Prostate gland (tissue), 2 donors: ENCODE measurements at regions not wholly inside any gene's neighbourhood (a gene's known extent, or its start where the extent isn't known, plus 50 kb on each side); places are given as distances from the start of the nearest gene placed in this dataset.

ENCODE experiments used
- DNase-seq: peaks from one replicate; pipeline ENCODE4 v3.0.0-alpha.2; 2019; ENCODE audit warnings: low spot score
- H3K27ac ChIP-seq, 2 donors: fragments of 200-600 bp; sonication (generic); 2 replicates each; pipeline ENCODE4 v1.5.1; 2017 to 2019
- H3K27me3 ChIP-seq: fragments of 200-600 bp; sonication (generic); replicated peaks from 2 replicates; pipeline ENCODE4 v1.5.1; 2019; ENCODE audit not compliant: insufficient read depth
- H3K36me3 ChIP-seq, 2 donors: fragments of 200-600 bp; sonication (generic); 1 replicate in 1 of 2; 2 replicates in 1 of 2; pipeline versions ENCODE4 v1.5.1 to v1.8.1; 2017 to 2019
- H3K4me1 ChIP-seq: fragments of 200-600 bp; sonication (generic); replicated peaks from 2 replicates; pipeline ENCODE4 v1.5.1; 2019
- H3K4me3 ChIP-seq, 2 donors: fragments of 200-600 bp; sonication (generic); 2 replicates each; pipeline ENCODE4 v1.5.1; 2017 to 2019
- H3K9me3 ChIP-seq: fragments of 200-600 bp; sonication (generic); 2 replicates; pipeline ENCODE4 v1.5.1; 2017
- POLR2A ChIP-seq: fragments of 450-650 bp; IDR thresholded peaks from one replicate; pipeline ENCODE4 v1.6.1; 2016; ENCODE audit warnings: antibody characterized with exemption, mild to moderate bottlenecking
- POLR2AphosphoS5 ChIP-seq: sonication (generic); formaldehyde crosslinking; IDR thresholded peaks from one replicate; pipeline ENCODE4 v1.6.1; 2017; ENCODE audit warnings: antibody characterized with exemption
- WGBS: methylation state at CpG from one replicate; pipeline ENCODE4 v1.1.5; 2018; 5-methylcytosine and 5-hydroxymethylcytosine counted together
- intact Hi-C: fragments of 100-400 bp; cut with DNase I; formaldehyde crosslinking; loops from one replicate; pipeline ENCODE4 v1.14.2; 2022
- TF ChIP-seq, protein P1 (sequence below), 4 experiments: fragments of 200-600 bp in 2 of 4; fragments of 450-650 bp in 2 of 4; sonication (generic) in 2 of 4; IDR thresholded peaks; 1 replicate in 3 of 4; 2 replicates in 1 of 4; pipeline ENCODE4 v1.5.1; 2016 to 2019; ENCODE audit warnings: antibody characterized with exemption in 4 of 4, mild to moderate bottlenecking in 2 of 4, moderate library complexity in 2 of 4

DNA sequence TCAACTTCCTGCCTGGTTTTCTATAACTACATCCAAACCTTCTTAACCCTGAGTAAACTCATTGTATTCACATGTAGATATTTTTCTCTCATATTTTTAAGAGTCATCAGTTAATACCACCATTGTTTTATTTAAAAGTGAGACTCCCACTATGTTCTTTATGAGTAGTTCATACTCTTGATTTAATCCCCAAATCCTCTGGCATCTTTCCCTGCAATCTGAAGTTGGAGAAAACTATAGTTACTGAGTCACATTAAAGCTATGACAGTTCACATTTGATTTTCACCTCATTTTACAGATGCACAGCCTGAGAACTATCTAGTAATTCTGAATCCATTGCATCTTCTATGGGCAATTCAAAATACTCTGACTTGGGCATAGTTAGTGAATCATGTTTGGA, 1358.7 kb upstream of the NRXN1 start:
- no peak for TF ChIP-seq POLR2A
- TF ChIP-seq, protein P1, sequence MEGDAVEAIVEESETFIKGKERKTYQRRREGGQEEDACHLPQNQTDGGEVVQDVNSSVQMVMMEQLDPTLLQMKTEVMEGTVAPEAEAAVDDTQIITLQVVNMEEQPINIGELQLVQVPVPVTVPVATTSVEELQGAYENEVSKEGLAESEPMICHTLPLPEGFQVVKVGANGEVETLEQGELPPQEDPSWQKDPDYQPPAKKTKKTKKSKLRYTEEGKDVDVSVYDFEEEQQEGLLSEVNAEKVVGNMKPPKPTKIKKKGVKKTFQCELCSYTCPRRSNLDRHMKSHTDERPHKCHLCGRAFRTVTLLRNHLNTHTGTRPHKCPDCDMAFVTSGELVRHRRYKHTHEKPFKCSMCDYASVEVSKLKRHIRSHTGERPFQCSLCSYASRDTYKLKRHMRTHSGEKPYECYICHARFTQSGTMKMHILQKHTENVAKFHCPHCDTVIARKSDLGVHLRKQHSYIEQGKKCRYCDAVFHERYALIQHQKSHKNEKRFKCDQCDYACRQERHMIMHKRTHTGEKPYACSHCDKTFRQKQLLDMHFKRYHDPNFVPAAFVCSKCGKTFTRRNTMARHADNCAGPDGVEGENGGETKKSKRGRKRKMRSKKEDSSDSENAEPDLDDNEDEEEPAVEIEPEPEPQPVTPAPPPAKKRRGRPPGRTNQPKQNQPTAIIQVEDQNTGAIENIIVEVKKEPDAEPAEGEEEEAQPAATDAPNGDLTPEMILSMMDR (IDR thresholded peaks at IDR 0.05): no peak
- TF ChIP-seq POLR2AphosphoS5: no peak
- no peaks in the 10 kb centered on the region for H3K36me3 ChIP-seq
- no peaks in the 10 kb centered on the region for H3K27me3 ChIP-seq
- intact Hi-C loops: no loop called here
- H3K4me3 ChIP-seq: no peak overlapping the region
- H3K9me3 ChIP-seq: no peaks in the 10 kb centered on the region
- H3K4me1 ChIP-seq: no peaks in the 10 kb centered on the region
- no peak overlapping the region for H3K27ac ChIP-seq
- no peak for DNase-seq

DNA sequence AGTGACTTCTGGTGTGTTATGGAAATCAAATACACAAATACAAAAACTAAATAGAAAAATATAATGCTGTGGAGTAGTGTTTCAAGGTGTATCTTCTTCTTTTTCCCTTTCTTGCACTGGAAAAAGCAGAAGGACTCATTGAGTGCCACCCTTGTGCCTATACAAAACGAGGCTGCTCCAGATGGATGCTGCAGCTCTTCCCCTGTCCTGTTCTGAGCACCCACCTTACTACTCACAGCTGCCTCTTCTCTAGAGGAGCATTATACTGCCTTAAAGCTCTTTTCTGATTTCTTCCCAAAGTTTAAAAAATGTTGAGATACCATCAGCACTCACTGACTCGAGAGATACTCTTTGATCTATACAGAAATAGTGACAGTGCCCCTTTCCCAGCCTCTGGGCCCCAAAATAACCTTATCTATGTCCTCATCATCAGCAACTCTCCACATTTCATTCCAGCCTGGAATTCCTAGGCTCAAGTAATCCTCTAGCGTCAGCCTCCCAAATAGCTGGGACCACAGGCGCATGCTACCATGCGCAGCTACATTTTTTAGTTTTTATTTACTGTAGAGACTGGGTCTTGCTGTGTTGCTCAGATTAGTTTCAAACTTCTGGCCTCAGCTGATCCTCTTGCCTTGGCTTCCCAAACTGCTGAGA, 1356.1 kb upstream of the NRXN1 start:
- H3K36me3 ChIP-seq: no peaks in the 10 kb centered on the region
- no peak overlapping the region for H3K4me3 ChIP-seq
- TF ChIP-seq, protein P1 (IDR thresholded peaks at IDR 0.05): no peak
- TF ChIP-seq POLR2A: no peak
- TF ChIP-seq POLR2AphosphoS5: no peak
- WGBS: 61% methylated on average over 5 of the region's 5 CpGs
- no peaks in the 10 kb centered on the region for H3K27me3 ChIP-seq
- DNase-seq: no peak
- no peak overlapping the region for H3K27ac ChIP-seq
- H3K9me3 ChIP-seq: no peaks in the 10 kb centered on the region
- intact Hi-C loops: no loop called here
- no peaks in the 10 kb centered on the region for H3K4me1 ChIP-seq

DNA sequence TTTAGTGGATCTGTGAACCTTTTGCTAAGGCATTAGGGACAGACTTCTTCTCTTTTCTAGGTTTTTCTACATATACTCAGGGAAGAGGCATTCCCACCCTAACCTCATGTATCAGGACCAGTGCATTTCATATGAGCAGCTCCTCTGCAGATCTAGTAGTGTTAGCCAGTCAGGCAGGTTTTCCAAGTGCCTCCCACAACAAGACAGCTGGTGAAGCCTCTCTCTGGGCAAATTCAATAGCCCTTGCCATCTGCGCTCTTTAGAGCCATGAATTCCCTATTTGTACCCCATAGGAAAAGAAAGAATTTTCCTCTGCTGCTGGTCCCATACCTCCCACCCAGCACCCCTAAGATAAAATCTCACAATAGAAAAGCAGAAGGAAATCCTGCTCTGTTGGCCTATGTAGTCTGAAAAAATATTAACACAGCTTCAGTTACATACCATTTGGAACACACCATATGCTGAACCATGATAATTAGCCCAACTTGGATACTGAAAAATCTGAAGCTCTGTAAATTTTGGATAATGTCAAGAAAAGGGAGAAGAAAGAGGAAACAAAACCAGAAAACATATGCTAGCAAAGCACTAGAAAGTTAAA, 1354.6 kb upstream of the NRXN1 start:
- WGBS: 82% methylated on average over 1 of the region's 1 CpG

DNA sequence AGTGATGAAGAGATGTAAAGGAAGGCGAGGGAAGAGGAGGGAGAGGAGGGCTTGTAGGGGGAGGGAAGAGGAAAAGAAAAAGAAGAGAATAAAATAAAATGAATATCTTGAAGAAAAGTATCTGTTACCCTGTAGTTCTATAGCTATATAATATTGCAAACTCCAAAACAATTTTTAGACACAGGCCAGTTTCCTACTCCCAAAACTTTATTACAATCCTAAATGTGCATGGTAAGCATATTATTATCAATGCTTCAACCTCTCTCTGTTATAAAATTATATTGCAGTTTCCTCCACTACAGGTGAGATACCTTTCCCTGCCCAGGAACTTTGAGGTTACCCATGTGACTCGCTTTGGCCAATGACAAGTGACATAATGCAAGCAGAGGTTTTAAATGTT, 1351.6 kb upstream of the NRXN1 start:
- no peaks in the 10 kb centered on the region for H3K4me1 ChIP-seq
- TF ChIP-seq, protein P1 (IDR thresholded peaks at IDR 0.05): no peak
- TF ChIP-seq POLR2AphosphoS5 (no peak), POLR2A (no peak)
- WGBS: 90% methylated on average over 2 of the region's 2 CpGs
- intact Hi-C loops: no loop called here
- no peaks in the 10 kb centered on the region for H3K27me3 ChIP-seq
- no peak overlapping the region for H3K27ac ChIP-seq
- H3K4me3 ChIP-seq: no peak overlapping the region
- DNase-seq: no peak
- H3K36me3 ChIP-seq: no peaks in the 10 kb centered on the region
- no peaks in the 10 kb centered on the region for H3K9me3 ChIP-seq

More for the DNA sequence above, 1354.6 kb upstream of the NRXN1 start:
- intact Hi-C loops: no loop called here
- no peaks in the 10 kb centered on the region for H3K4me1 ChIP-seq
- no peaks in the 10 kb centered on the region for H3K27me3 ChIP-seq
- DNase-seq: no peak
- H3K9me3 ChIP-seq: no peaks in the 10 kb centered on the region
- H3K27ac ChIP-seq: no peak overlapping the region
- TF ChIP-seq POLR2A (no peak), POLR2AphosphoS5 (no peak)
- TF ChIP-seq, protein P1 (IDR thresholded peaks at IDR 0.05): no peak
- no peak overlapping the region for H3K4me3 ChIP-seq
- no peaks in the 10 kb centered on the region for H3K36me3 ChIP-seq

DNA sequence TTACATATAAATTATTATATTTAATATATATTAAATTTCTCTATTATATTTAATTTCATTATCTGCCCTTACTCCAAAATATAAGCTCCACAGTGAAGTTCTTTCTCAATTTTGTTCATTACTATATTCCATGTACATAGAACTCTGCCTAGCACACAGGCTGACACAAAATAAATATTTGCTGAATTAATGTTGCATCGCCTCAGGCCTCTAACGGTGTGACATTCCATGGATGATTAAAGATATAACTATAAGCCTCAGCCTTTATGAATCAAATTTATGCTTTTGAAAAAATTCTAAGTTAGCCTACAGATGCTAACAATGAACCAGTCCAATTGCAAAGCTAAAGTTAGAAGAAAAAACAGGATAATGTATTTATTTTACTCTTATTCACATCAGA, 1337.2 kb upstream of the NRXN1 start:
- no peaks in the 10 kb centered on the region for H3K4me1 ChIP-seq
- no peaks in the 10 kb centered on the region for H3K27me3 ChIP-seq
- no peak for DNase-seq
- no peak overlapping the region for H3K27ac ChIP-seq
- no peaks in the 10 kb centered on the region for H3K36me3 ChIP-seq
- intact Hi-C loops: no loop called here
- 45% methylated on average over 2 of the region's 2 CpGs for WGBS
- H3K9me3 ChIP-seq: no peaks in the 10 kb centered on the region
- no peak for TF ChIP-seq POLR2AphosphoS5
- TF ChIP-seq, protein P1 (IDR thresholded peaks at IDR 0.05): no peak
- TF ChIP-seq POLR2A: no peak
- H3K4me3 ChIP-seq: no peak overlapping the region
